ENCODE measurements at regions not wholly inside any gene's neighbourhood (a gene's known extent, or its start where the extent isn't known, plus 50 kb on each side); places are given as distances from the start of the nearest gene placed in this dataset.

- no peaks in the 10 kb centered on the region for H3K4me1 ChIP-seq (replicated peaks in 1 of 2; ENCODE audit: control insufficient read depth in 2 of 2, insufficient read depth in 2 of 2, low read length in 2 of 2)
- no peak for ATAC-seq
- no peak for FAIRE-seq
These were observed 126.9 kb upstream of the LINC00305 start for GRCh38 chr18:64275593-64276300.

GRCh38 chr18:64273724-64274123 lies 124.8 kb upstream of the LINC00305 start:
- H3K4me3 ChIP-seq: no peak overlapping the region
- intact Hi-C loops (cut with micrococcal nuclease): no loop called here
- in situ Hi-C loops (cut with MboI): no loop called here
- H3K79me2 ChIP-seq (ENCODE audit: control insufficient read depth, insufficient read depth, low read length): no peaks in the 10 kb centered on the region
- no peaks in the 10 kb centered on the region for H3K9me1 ChIP-seq (ENCODE audit: control insufficient read depth, insufficient read depth, low read length)
- 2% methylated on average over 3 of the region's 3 CpGs for WGBS (ENCODE audit: insufficient coverage, low coverage, missing lambda C conversion rate)
- no peaks in the 10 kb centered on the region for H4K20me1 ChIP-seq (replicated peaks; ENCODE audit: control insufficient read depth, insufficient read depth, low read length)
- H2AFZ ChIP-seq (ENCODE audit: low read depth, low read length): no peak overlapping the region
- no peak for FAIRE-seq
- H3K4me1 ChIP-seq (replicated peaks in 1 of 2; ENCODE audit: control insufficient read depth in 2 of 2, insufficient read depth in 2 of 2, low read length in 2 of 2): no peaks in the 10 kb centered on the region
- H3K4me2 ChIP-seq (ENCODE audit: insufficient read depth, low read length): no peak overlapping the region
- CTCF ChIA-PET (ENCODE audit: low intra/inter-chr PET ratio): no interaction called here
- DNase-seq (ENCODE audit: extremely low read depth in 1 of 4, low spot score in 3 of 4): no peak
- BruUV-seq (replicated peaks): no TSS peak
- no peak for ATAC-seq
- POLR2A ChIA-PET: no interaction called here
- no peaks in the 10 kb centered on the region for H3K27me3 ChIP-seq (ENCODE audit: control insufficient read depth in 2 of 2, insufficient read depth in 2 of 2, low read length in 2 of 2)
- H3K27ac ChIP-seq (ENCODE audit: extremely low read depth, low read depth, low read length): no peak overlapping the region
- H3K9me3 ChIP-seq (replicated peaks; ENCODE audit: control insufficient read depth, insufficient read depth, low read depth, low read length): no peaks in the 10 kb centered on the region
- no peaks in the 10 kb centered on the region for H3K36me3 ChIP-seq (ENCODE audit: control insufficient read depth, insufficient read depth, low read length)
- no peak overlapping the region for H3K9ac ChIP-seq (ENCODE audit: insufficient read depth in 1 of 2, low read depth in 2 of 2, low read length in 2 of 2)
- no peak for TF ChIP-seq CREB1 (IDR thresholded peaks at IDR 0.05)
- no peak for TF ChIP-seq CREB1 (CRISPR knock-in tag; IDR thresholded peaks at IDR 0.05)
- no peak for TF ChIP-seq SMAD2 (IDR thresholded peaks at IDR 0.05; ENCODE audit: low read depth, low read length)
- TF ChIP-seq, protein P1, sequence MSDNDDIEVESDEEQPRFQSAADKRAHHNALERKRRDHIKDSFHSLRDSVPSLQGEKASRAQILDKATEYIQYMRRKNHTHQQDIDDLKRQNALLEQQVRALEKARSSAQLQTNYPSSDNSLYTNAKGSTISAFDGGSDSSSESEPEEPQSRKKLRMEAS (CRISPR knock-in tag; IDR thresholded peaks at IDR 0.05): no peak
- no peak for TF ChIP-seq ERF (CRISPR knock-in tag; IDR thresholded peaks at IDR 0.05)
- TF ChIP-seq ZNF609 (CRISPR knock-in tag; IDR thresholded peaks at IDR 0.05; ENCODE audit: borderline replicate concordance): no peak
- no peak for TF ChIP-seq MXI1 (IDR thresholded peaks at IDR 0.05; ENCODE audit: low read depth, low read length)
- TF ChIP-seq BRD4 (IDR thresholded peaks at IDR 0.05): no peak
- no peak for TF ChIP-seq ZNF79 (CRISPR knock-in tag; IDR thresholded peaks at IDR 0.05; ENCODE audit: low read depth)

More at GRCh38 chr18:64275593-64276300, 126.9 kb upstream of the LINC00305 start:
- CTCF ChIA-PET (ENCODE audit: low intra/inter-chr PET ratio): no interaction called here
- H3K9me3 ChIP-seq (replicated peaks; ENCODE audit: control insufficient read depth, insufficient read depth, low read depth, low read length): no peaks in the 10 kb centered on the region
- no peak overlapping the region for H3K9ac ChIP-seq (ENCODE audit: insufficient read depth in 1 of 2, low read depth in 2 of 2, low read length in 2 of 2)
- H3K27me3 ChIP-seq (ENCODE audit: control insufficient read depth in 2 of 2, insufficient read depth in 2 of 2, low read length in 2 of 2): no peaks in the 10 kb centered on the region
- DNase-seq (ENCODE audit: extremely low read depth in 1 of 4, low spot score in 3 of 4): no peak
- no peak overlapping the region for H3K4me2 ChIP-seq (ENCODE audit: insufficient read depth, low read length)
- in situ Hi-C loops (cut with MboI): no loop called here
- intact Hi-C loops (cut with micrococcal nuclease): no loop called here
- no peak overlapping the region for H3K4me3 ChIP-seq
- no peak overlapping the region for H3K27ac ChIP-seq (ENCODE audit: extremely low read depth, low read depth, low read length)
- no peak for TF ChIP-seq ZBED1 (IDR thresholded peaks at IDR 0.05)
- TF ChIP-seq ILF3 (IDR thresholded peaks at IDR 0.05; ENCODE audit: borderline replicate concordance): no peak
- TF ChIP-seq, protein P2, sequence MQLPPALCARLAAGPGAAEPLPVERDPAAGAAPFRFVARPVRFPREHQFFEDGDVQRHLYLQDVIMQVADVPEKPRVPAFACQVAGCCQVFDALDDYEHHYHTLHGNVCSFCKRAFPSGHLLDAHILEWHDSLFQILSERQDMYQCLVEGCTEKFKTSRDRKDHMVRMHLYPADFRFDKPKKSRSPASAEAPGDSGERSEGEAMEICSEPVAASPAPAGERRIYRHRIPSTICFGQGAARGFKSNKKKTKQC (CRISPR knock-in tag; IDR thresholded peaks at IDR 0.05): no peak
- no peak for TF ChIP-seq MYC (IDR thresholded peaks at IDR 0.05; ENCODE audit: low read depth, low read length)
- no peak for TF ChIP-seq MYC (CRISPR knock-in tag; IDR thresholded peaks at IDR 0.05; ENCODE audit: borderline replicate concordance, low read depth)
- no peak for TF ChIP-seq SMAD4 (CRISPR knock-in tag; conservative IDR thresholded peaks at IDR 0.05)
- no peak overlapping the region for H2AFZ ChIP-seq (ENCODE audit: low read depth, low read length)
- POLR2A ChIA-PET: no interaction called here
- no peaks in the 10 kb centered on the region for H3K79me2 ChIP-seq (ENCODE audit: control insufficient read depth, insufficient read depth, low read length)
- no TSS peak for BruUV-seq (replicated peaks)
- no peaks in the 10 kb centered on the region for H4K20me1 ChIP-seq (replicated peaks; ENCODE audit: control insufficient read depth, insufficient read depth, low read length)
- H3K36me3 ChIP-seq (ENCODE audit: control insufficient read depth, insufficient read depth, low read length): no peaks in the 10 kb centered on the region
- WGBS (ENCODE audit: insufficient coverage, low coverage, missing lambda C conversion rate): 0% methylated on average over 2 of the region's 3 CpGs
- no peaks in the 10 kb centered on the region for H3K9me1 ChIP-seq (ENCODE audit: control insufficient read depth, insufficient read depth, low read length)

All from K562 (cell line).